WTC11 (cell line): ENCODE measurements at regions not wholly inside any gene's neighbourhood (a gene's known extent, or its start where the extent isn't known, plus 50 kb on each side); places are given as distances from the start of the nearest gene placed in this dataset.

Source experiments
- ATAC-seq: fragments of 200-7000 bp; cut with Tn5 transposase; 2 replicates; pipeline ENCODE4 v1.10.0; 2021; ENCODE audit warnings: mild to moderate bottlenecking, moderate library complexity
- CTCF ChIA-PET: fragments of 300-600 bp; sonication (Branson Sonifier 250); formaldehyde crosslinking; loops from one replicate; lab custom pipeline; 2021; ENCODE audit warnings: antibody characterized with exemption; lab: Charles Lee
- POLR2A ChIA-PET: fragments of 350-600 bp; sonication (Branson Sonifier 250); formaldehyde crosslinking; loops from one replicate; lab custom pipeline; 2021; ENCODE audit warnings: antibody characterized with exemption; lab: Charles Lee
- DNase-seq: peaks from one replicate; pipeline ENCODE4 v3.0.0; 2021; ENCODE audit warnings: low spot score
- H3K27ac Mint-ChIP-seq: 2 replicates; pipeline ENCODE4 v1.8.0; 2021; ENCODE audit warnings: mixed read lengths
- H3K27me3 Mint-ChIP-seq: 2 replicates; pipeline ENCODE4 v1.8.0; 2021; ENCODE audit warnings: low read depth, mild to moderate bottlenecking, moderate library complexity, mixed read lengths
- H3K36me3 Mint-ChIP-seq: 2 replicates; pipeline ENCODE4 v1.8.0; 2021; ENCODE audit warnings: mixed read lengths
- H3K4me1 Mint-ChIP-seq: 2 replicates; pipeline ENCODE4 v1.8.0; 2022; ENCODE audit warnings: mixed read lengths
- H3K4me3 Mint-ChIP-seq: 2 replicates; pipeline ENCODE4 v1.8.0; 2021; ENCODE audit warnings: mild to moderate bottlenecking, moderate library complexity, mixed read lengths
- H3K9me3 Mint-ChIP-seq: 2 replicates; pipeline ENCODE4 v1.8.0; 2021; ENCODE audit warnings: mixed read lengths
- CBFB ChIP-seq: sonication (generic); formaldehyde crosslinking; IDR thresholded peaks from 2 replicates; pipeline ENCODE4 v1.8.1; 2022; ENCODE audit warnings: mild to moderate bottlenecking, low read depth, missing genetic modification reagents
- CREB1 ChIP-seq: sonication (generic); formaldehyde crosslinking; IDR thresholded peaks from 2 replicates; pipeline ENCODE4 v1.8.0; 2023; ENCODE audit warnings: mild to moderate bottlenecking, missing genetic modification reagents
- JUN ChIP-seq: sonication (generic); formaldehyde crosslinking; IDR thresholded peaks from 2 replicates; pipeline ENCODE4 v1.8.0; 2023; ENCODE audit warnings: mild to moderate bottlenecking, missing genetic modification reagents
- MXD4 ChIP-seq: fragments of 250-450 bp; sonication (Bioruptor Pico); IDR thresholded peaks from 2 replicates; pipeline ENCODE4 v1.8.0; 2021; ENCODE audit warnings: mild to moderate bottlenecking, moderate library complexity, borderline replicate concordance
- NFATC4 ChIP-seq: fragments of 250-450 bp; sonication (Bioruptor Pico); IDR thresholded peaks from 2 replicates; pipeline ENCODE4 v1.9.0; 2021; ENCODE audit warnings: mild to moderate bottlenecking
- PRRX2 ChIP-seq: fragments of 250-450 bp; sonication (Bioruptor Pico); IDR thresholded peaks from 2 replicates; pipeline ENCODE4 v1.8.0; 2021; ENCODE audit warnings: mild to moderate bottlenecking
- RORB ChIP-seq: fragments of 250-450 bp; sonication (Bioruptor Pico); IDR thresholded peaks from 2 replicates; pipeline ENCODE4 v1.9.0; 2021; ENCODE audit warnings: mild to moderate bottlenecking
- SMAD4 ChIP-seq: sonication (generic); formaldehyde crosslinking; IDR thresholded peaks from 2 replicates; pipeline ENCODE4 v1.8.0; 2022; ENCODE audit warnings: mild to moderate bottlenecking, missing genetic modification reagents
- TCF7 ChIP-seq: sonication (generic); formaldehyde crosslinking; IDR thresholded peaks from 2 replicates; pipeline ENCODE4 v1.8.0; 2022; ENCODE audit warnings: mild to moderate bottlenecking, low read depth, missing genetic modification reagents, moderate library complexity
- TEAD4 ChIP-seq: sonication (generic); formaldehyde crosslinking; IDR thresholded peaks from 2 replicates; pipeline ENCODE4 v1.8.0; 2022; ENCODE audit warnings: mild to moderate bottlenecking, missing genetic modification reagents
- ZNF138 ChIP-seq: sonication (generic); formaldehyde crosslinking; conservative IDR thresholded peaks from 2 replicates; pipeline ENCODE4 v1.8.1; 2022; ENCODE audit warnings: mild to moderate bottlenecking, moderate library complexity, missing genetic modification reagents
- ZNF317 ChIP-seq: sonication (generic); formaldehyde crosslinking; IDR thresholded peaks from 2 replicates; pipeline ENCODE4 v1.8.1; 2023; ENCODE audit warnings: low read depth, mild to moderate bottlenecking, moderate library complexity, missing genetic modification reagents, borderline replicate concordance
- TF ChIP-seq, protein P1 (sequence below): fragments of 250-450 bp; sonication (Bioruptor Pico); IDR thresholded peaks from 2 replicates; pipeline ENCODE4 v1.8.0; 2021; ENCODE audit warnings: mild to moderate bottlenecking
- TF ChIP-seq, protein P2 (sequence below): sonication (generic); formaldehyde crosslinking; IDR thresholded peaks from 2 replicates; pipeline ENCODE4 v1.8.0; 2022; ENCODE audit warnings: mild to moderate bottlenecking, missing genetic modification reagents
- TF ChIP-seq, protein P3 (sequence below): sonication (generic); formaldehyde crosslinking; IDR thresholded peaks from 2 replicates; pipeline ENCODE4 v1.8.0; 2022; ENCODE audit warnings: mild to moderate bottlenecking, missing genetic modification reagents
- TF ChIP-seq, protein P4 (sequence below): sonication (generic); formaldehyde crosslinking; conservative IDR thresholded peaks from 2 replicates; pipeline ENCODE4 v1.8.1; 2022; ENCODE audit warnings: mild to moderate bottlenecking, missing genetic modification reagents
- TF ChIP-seq, protein P5 (sequence below): sonication (generic); formaldehyde crosslinking; IDR thresholded peaks from 2 replicates; pipeline ENCODE4 v1.8.1; 2022; ENCODE audit warnings: low read depth, mild to moderate bottlenecking, moderate library complexity, missing genetic modification reagents, borderline replicate concordance
- TF ChIP-seq, protein P6 (sequence below): sonication (generic); formaldehyde crosslinking; IDR thresholded peaks from 2 replicates; pipeline ENCODE4 v1.8.0; 2022; ENCODE audit warnings: missing genetic modification reagents
- TF ChIP-seq, protein P7 (sequence below): sonication (generic); formaldehyde crosslinking; IDR thresholded peaks from 2 replicates; pipeline ENCODE4 v1.8.1; 2023; ENCODE audit warnings: mild to moderate bottlenecking, missing genetic modification reagents, moderate library complexity

DNA sequence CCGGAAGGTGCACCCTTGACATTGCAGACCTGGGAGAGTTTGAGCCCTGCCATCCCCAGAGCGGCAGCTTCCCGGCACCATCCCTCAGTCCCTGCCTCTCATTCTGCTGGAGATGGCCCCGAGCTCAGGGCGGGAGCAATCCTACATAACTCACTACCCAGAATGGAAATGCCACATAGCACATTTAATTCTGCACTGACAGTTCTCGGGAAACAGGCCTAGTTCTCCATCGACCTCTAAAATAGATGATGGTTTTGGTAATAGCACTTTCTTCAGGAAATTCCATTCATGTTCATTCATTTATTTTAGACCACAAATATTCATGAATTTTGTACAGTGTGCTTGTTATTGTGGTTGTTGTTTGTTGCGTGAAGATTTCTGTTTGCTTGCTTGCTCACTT, 92.9 kb upstream of the SLC14A2 start:
- H3K27me3 Mint-ChIP-seq: no peaks in the 10 kb centered on the region
- CTCF ChIA-PET: interaction anchor here (0.5 kb wide), 1 partner anchor 179 kb away, joined by 4 read pairs; no protein-coding TSS in a partner anchor

DNA sequence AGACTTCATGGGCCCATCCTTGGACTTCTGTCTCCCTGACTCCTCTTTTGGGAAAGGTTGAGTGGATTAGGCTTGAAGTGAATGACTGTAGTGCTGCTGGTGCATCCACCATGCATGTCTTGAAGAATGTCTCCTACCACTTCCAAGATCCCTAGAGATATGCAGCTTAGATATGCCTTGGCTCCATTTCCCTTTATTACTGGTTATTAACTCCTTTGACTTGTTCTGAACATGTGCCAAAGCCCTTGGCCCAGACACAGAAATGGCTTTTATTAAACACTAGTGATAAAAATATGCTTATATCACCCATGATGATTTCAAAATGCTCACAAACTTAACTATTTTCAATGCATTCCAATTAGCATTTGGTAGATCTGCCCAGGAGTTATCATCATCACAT, 90.0 kb upstream of the SLC14A2 start:
- TF ChIP-seq, protein P1, sequence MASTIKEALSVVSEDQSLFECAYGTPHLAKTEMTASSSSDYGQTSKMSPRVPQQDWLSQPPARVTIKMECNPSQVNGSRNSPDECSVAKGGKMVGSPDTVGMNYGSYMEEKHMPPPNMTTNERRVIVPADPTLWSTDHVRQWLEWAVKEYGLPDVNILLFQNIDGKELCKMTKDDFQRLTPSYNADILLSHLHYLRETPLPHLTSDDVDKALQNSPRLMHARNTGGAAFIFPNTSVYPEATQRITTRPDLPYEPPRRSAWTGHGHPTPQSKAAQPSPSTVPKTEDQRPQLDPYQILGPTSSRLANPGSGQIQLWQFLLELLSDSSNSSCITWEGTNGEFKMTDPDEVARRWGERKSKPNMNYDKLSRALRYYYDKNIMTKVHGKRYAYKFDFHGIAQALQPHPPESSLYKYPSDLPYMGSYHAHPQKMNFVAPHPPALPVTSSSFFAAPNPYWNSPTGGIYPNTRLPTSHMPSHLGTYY (CRISPR knock-in tag): no peak
- no peak for TF ChIP-seq TCF7 (CRISPR knock-in tag)
- TF ChIP-seq, protein P2, sequence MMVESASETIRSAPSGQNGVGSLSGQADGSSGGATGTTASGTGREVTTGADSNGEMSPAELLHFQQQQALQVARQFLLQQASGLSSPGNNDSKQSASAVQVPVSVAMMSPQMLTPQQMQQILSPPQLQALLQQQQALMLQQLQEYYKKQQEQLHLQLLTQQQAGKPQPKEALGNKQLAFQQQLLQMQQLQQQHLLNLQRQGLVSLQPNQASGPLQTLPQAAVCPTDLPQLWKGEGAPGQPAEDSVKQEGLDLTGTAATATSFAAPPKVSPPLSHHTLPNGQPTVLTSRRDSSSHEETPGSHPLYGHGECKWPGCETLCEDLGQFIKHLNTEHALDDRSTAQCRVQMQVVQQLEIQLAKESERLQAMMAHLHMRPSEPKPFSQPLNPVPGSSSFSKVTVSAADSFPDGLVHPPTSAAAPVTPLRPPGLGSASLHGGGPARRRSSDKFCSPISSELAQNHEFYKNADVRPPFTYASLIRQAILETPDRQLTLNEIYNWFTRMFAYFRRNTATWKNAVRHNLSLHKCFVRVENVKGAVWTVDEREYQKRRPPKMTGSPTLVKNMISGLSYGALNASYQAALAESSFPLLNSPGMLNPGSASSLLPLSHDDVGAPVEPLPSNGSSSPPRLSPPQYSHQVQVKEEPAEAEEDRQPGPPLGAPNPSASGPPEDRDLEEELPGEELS: no peak
- TF ChIP-seq TEAD4 (CRISPR knock-in tag): no peak
- H3K36me3 Mint-ChIP-seq: no peaks in the 10 kb centered on the region
- no peak for ATAC-seq
- no peak overlapping the region for H3K27ac Mint-ChIP-seq
- CTCF ChIA-PET: interaction anchor here (0.6 to 1.2 kb wide), 2 partner anchors 47 to 139 kb away, joined by 3 to 4 read pairs; no protein-coding TSS in a partner anchor
- no peak for DNase-seq
- no peak overlapping the region for H3K4me3 Mint-ChIP-seq
- H3K27me3 Mint-ChIP-seq: no peaks in the 10 kb centered on the region
- H3K9me3 Mint-ChIP-seq: no peaks in the 10 kb centered on the region
- H3K4me1 Mint-ChIP-seq: no peaks in the 10 kb centered on the region
- POLR2A ChIA-PET: no interaction called here

More for the DNA sequence above, 92.9 kb upstream of the SLC14A2 start:
- DNase-seq (no peak), ATAC-seq (no peak)
- POLR2A ChIA-PET: no interaction called here
- Mint-ChIP-seq H3K4me3 (no peak overlapping the region), H3K9me3 (no peaks in the 10 kb centered on the region), H3K4me1 (no peaks in the 10 kb centered on the region), H3K27ac (no peak overlapping the region), H3K36me3 (no peaks in the 10 kb centered on the region)
- TF ChIP-seq, protein P3, sequence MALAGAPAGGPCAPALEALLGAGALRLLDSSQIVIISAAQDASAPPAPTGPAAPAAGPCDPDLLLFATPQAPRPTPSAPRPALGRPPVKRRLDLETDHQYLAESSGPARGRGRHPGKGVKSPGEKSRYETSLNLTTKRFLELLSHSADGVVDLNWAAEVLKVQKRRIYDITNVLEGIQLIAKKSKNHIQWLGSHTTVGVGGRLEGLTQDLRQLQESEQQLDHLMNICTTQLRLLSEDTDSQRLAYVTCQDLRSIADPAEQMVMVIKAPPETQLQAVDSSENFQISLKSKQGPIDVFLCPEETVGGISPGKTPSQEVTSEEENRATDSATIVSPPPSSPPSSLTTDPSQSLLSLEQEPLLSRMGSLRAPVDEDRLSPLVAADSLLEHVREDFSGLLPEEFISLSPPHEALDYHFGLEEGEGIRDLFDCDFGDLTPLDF (CRISPR knock-in tag): no peak
- TF ChIP-seq ZNF317 (CRISPR knock-in tag) (no peak), SMAD4 (CRISPR knock-in tag) (no peak), RORB (no peak)

DNA sequence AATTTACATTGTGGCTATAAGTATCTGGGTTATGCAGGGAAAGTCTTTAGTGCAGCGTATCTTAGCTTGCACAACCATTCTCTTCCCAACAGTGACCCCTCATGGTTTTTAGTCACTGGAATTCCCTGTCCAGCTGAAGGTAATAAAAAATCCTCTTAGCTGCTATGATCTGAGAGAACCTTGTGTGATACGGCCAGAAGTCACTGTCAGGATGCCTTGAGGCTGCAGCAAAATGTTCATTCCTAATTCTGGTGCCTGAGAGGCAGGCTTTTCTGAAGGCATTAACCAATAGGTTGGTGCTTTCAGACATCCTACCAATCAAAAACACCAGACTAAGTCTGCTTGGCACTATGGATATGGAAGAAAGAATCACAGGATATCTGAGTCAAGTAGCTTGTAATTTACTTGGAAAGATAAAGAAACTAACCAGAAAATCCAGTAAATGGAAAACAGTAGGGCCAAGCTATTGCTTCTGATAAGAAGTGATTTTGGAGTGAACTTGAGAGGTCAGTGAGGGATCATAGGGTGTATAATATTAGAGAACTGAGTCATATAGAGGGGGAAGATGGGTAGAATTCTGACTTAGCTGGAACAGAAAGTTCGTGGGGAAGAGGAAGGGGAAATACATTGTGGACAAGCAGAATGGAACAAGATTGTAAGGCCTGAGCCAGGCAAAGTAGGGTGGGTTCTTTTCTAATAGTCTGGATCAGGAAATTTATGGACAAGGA, 89.0 kb upstream of the SLC14A2 start:
- H3K27ac Mint-ChIP-seq: no peak overlapping the region
- no peaks in the 10 kb centered on the region for H3K4me1 Mint-ChIP-seq
- no peaks in the 10 kb centered on the region for H3K36me3 Mint-ChIP-seq
- no peak for ATAC-seq
- TF ChIP-seq, protein P4, sequence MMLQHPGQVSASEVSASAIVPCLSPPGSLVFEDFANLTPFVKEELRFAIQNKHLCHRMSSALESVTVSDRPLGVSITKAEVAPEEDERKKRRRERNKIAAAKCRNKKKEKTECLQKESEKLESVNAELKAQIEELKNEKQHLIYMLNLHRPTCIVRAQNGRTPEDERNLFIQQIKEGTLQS (CRISPR knock-in tag): no peak
- no peak for TF ChIP-seq CREB1 (CRISPR knock-in tag)
- TF ChIP-seq CBFB (CRISPR knock-in tag): no peak
- TF ChIP-seq, protein P5, sequence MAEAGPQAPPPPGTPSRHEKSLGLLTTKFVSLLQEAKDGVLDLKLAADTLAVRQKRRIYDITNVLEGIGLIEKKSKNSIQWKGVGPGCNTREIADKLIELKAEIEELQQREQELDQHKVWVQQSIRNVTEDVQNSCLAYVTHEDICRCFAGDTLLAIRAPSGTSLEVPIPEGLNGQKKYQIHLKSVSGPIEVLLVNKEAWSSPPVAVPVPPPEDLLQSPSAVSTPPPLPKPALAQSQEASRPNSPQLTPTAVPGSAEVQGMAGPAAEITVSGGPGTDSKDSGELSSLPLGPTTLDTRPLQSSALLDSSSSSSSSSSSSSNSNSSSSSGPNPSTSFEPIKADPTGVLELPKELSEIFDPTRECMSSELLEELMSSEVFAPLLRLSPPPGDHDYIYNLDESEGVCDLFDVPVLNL (CRISPR knock-in tag): no peak
- TF ChIP-seq, protein P3 (CRISPR knock-in tag): no peak
- TF ChIP-seq JUN (CRISPR knock-in tag): no peak
- TF ChIP-seq PRRX2: no peak
- TF ChIP-seq, protein P6, sequence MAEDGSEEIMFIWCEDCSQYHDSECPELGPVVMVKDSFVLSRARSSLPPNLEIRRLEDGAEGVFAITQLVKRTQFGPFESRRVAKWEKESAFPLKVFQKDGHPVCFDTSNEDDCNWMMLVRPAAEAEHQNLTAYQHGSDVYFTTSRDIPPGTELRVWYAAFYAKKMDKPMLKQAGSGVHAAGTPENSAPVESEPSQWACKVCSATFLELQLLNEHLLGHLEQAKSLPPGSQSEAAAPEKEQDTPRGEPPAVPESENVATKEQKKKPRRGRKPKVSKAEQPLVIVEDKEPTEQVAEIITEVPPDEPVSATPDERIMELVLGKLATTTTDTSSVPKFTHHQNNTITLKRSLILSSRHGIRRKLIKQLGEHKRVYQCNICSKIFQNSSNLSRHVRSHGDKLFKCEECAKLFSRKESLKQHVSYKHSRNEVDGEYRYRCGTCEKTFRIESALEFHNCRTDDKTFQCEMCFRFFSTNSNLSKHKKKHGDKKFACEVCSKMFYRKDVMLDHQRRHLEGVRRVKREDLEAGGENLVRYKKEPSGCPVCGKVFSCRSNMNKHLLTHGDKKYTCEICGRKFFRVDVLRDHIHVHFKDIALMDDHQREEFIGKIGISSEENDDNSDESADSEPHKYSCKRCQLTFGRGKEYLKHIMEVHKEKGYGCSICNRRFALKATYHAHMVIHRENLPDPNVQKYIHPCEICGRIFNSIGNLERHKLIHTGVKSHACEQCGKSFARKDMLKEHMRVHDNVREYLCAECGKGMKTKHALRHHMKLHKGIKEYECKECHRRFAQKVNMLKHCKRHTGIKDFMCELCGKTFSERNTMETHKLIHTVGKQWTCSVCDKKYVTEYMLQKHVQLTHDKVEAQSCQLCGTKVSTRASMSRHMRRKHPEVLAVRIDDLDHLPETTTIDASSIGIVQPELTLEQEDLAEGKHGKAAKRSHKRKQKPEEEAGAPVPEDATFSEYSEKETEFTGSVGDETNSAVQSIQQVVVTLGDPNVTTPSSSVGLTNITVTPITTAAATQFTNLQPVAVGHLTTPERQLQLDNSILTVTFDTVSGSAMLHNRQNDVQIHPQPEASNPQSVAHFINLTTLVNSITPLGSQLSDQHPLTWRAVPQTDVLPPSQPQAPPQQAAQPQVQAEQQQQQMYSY: no peak
- no peak for TF ChIP-seq ZNF138
- TF ChIP-seq, protein P7, sequence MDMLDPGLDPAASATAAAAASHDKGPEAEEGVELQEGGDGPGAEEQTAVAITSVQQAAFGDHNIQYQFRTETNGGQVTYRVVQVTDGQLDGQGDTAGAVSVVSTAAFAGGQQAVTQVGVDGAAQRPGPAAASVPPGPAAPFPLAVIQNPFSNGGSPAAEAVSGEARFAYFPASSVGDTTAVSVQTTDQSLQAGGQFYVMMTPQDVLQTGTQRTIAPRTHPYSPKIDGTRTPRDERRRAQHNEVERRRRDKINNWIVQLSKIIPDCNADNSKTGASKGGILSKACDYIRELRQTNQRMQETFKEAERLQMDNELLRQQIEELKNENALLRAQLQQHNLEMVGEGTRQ (CRISPR knock-in tag): no peak
- no peak for TF ChIP-seq MXD4 (CRISPR knock-in tag)
- TF ChIP-seq NFATC4 (CRISPR knock-in tag): no peak
- ChIA-PET POLR2A (no interaction called here), CTCF (interaction anchor here (0.6 to 1.2 kb wide), 3 partner anchors 8 to 140 kb away, joined by 3 to 4 read pairs (median 3); no protein-coding TSS in a partner anchor)
- no peak overlapping the region for H3K4me3 Mint-ChIP-seq
- no peak for DNase-seq
- H3K9me3 Mint-ChIP-seq: no peaks in the 10 kb centered on the region
- no peaks in the 10 kb centered on the region for H3K27me3 Mint-ChIP-seq
